Astrocyte of the cerebellum (primary cell): ENCODE measurements at regions not wholly inside any gene's neighbourhood (a gene's known extent, or its start where the extent isn't known, plus 50 kb on each side); places are given as distances from the start of the nearest gene placed in this dataset.

Source experiments
- DNase-seq: peaks from one replicate; pipeline ENCODE4 v3.0.0-alpha.2; 2011; ENCODE audit warnings: low read depth
- H3K4me3 ChIP-seq: 2 replicates; pipeline ENCODE4 v1.5.1; 2011; ENCODE audit warnings: mild to moderate bottlenecking, low read depth, low read length, moderate library complexity
- CTCF ChIP-seq: IDR thresholded peaks from 2 replicates; pipeline ENCODE4 v1.5.1; 2012; ENCODE audit warnings: low read length, low read depth, moderate library complexity, mild to moderate bottlenecking; ENCODE audit errors: missing control alignments
- in situ Hi-C: cut with HindIII; loops from 2 replicates; pipeline ENCODE4 v1.10.0; 2017; ENCODE audit warnings: low sequenced_read_pairs

DNA sequence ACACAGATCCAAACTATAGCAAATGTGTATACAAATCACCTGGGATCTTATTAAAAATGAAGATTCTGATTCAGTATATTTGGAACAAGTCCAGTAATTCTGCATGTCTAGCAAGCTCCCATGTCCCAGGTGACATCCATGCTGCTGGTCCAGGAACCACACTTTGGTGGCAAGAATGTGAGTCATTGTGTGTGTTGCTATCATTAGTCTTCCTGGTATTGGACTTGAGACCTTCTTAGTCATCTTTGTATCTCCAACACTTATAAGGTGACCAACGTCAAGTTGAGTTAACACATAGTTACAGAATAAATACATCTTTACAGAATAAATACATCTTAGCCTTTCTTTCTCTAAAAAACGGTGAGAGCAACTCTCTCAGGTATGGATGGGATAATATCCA lies 107.9 kb upstream of the NDUFV2 start:
- in situ Hi-C loops, result no loop called here
- no peak for TF ChIP-seq CTCF
- DNase-seq, result no peak
- H3K4me3 ChIP-seq, result no peak overlapping the region

DNA sequence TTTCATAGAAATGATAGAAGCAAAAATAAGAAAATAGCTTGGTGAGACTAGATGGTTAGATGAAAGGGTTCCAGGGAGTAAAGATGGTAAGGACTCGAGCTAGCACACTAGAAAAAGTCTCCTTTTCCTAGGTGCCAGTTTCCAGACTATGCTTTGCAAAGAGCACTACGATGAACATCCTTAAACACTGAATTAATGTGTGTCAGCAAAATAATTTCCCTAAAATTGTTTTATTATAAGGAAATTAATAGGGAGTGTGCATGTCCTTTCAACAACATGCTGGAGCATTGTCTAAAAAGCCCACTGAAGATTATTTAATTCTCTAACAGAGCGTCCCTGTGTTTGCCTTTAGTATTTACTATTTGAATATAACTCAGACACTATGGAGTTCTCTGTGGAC lies 107.4 kb upstream of the NDUFV2 start:
- H3K4me3 ChIP-seq, result no peak overlapping the region
- DNase-seq, result no peak
- in situ Hi-C loops, result no loop called here
- no peak for TF ChIP-seq CTCF

DNA sequence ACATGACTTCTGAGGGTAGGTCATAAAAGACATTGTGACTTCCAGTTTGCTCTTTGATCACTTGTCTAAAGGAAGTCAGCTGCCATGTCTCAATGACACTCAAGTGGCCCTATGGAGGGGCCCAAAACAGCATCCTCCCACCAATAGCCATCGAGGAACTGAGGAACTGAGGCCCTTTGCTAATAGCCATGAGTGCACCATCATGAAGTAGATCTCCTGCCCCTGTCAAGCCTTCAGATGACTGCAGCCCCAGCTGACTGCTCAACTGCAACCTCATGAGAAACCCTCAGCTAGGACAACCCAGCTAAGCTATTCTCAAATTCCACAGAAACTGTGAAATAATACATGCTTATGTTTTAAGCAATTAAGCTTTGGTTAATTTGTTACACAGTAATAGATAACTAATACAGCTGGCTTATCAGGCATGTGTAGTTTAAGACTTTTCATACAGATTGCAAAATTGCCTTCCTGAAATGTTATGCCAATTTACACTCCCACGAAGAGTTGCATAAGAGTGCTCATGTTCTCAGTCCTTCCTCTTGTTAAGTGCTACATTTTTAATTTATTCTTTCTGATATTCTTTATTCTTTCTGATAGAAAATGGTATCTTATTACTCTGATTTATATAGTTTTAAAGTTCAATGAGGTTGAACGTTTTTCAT lies 105.6 kb upstream of the NDUFV2 start:
- DNase-seq, result no peak
- no peak for TF ChIP-seq CTCF
- H3K4me3 ChIP-seq, result no peak overlapping the region
- in situ Hi-C loops, result no loop called here

GRCh38 chr18:8997634-8998033 lies 104.9 kb upstream of the NDUFV2 start:
- TF ChIP-seq CTCF, result no peak
- no peak overlapping the region for H3K4me3 ChIP-seq
- no peak for DNase-seq
- in situ Hi-C loops, result no loop called here

GRCh38 chr18:8998481-8999217 lies 103.8 kb upstream of the NDUFV2 start:
- in situ Hi-C loops, result no loop called here
- no peak overlapping the region for H3K4me3 ChIP-seq
- DNase-seq, result no peak
- no peak for TF ChIP-seq CTCF

DNA sequence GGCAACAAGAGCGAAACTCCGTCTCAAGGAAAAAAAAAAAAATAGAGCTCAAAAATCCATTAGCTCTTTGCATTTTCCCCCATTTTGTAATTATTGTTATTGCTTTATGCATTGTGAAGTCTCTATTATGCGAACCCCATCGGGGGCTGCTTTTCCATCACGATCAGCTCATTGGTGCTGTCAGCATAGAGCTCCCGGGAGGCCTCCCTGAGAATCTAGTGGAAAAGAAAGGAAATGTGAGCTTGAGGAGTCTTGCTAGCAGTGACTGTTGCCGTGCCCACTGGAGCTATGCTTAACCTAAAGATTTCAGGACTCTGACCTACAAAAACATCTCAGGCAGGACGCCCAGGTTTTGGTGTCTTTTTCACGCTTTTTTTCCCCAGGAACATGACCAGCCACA lies 102.6 kb upstream of the NDUFV2 start:
- in situ Hi-C loops, result no loop called here
- DNase-seq, result no peak
- TF ChIP-seq CTCF, result no peak
- no peak overlapping the region for H3K4me3 ChIP-seq
